DND-41 (cell line): ENCODE measurements at regions not wholly inside any gene's neighbourhood (a gene's known extent, or its start where the extent isn't known, plus 50 kb on each side); places are given as distances from the start of the nearest gene placed in this dataset.

Source experiments
- EZH2 ChIP-seq: IDR thresholded peaks from 3 replicates; pipeline ENCODE4 v1.6.1; 2012; ENCODE audit warnings: borderline replicate concordance, low read depth, mild to moderate bottlenecking, moderate library complexity, low read length, inconsistent platforms; ENCODE audit not compliant: severe bottlenecking
- TF ChIP-seq, protein P1 (sequence below): IDR thresholded peaks from 2 replicates; pipeline ENCODE4 v1.5.1; 2012; ENCODE audit warnings: borderline replicate concordance, low read length, moderate library complexity, mild to moderate bottlenecking; ENCODE audit not compliant: poor library complexity, severe bottlenecking; ENCODE audit errors: extremely low read depth

DNA sequence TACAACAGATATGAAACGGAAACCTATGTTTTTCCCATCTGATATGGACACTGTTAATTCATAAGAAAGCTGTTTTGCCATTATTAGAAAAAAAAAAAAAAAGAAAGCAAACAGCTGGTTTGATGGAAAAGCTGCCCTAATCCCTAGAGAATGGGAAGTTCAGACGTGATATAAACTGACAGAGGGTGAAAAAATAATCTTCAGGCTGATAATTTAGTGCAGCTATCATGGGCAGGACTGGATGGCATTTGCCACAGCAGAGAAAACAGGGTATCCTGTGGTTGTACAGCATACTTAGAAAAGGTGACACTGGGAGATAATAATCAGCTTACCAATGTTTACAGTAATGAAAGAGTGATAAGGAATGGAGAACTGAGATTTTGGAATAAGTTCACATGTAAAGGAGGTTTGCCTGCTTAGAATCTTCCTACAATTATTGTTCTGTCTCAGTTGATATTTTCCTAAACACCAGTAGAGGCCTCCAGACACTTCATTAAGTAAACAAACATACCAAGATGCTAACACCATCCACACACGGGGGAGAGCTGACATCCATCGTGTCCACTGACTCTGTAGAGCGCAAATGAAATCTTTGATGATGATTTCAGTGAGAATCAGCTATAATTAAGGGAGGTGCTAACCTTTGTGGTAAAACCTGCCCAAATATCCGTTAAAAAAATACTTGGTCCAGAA is 211.6 kb upstream of the MMADHC start:
- TF ChIP-seq, protein P1, sequence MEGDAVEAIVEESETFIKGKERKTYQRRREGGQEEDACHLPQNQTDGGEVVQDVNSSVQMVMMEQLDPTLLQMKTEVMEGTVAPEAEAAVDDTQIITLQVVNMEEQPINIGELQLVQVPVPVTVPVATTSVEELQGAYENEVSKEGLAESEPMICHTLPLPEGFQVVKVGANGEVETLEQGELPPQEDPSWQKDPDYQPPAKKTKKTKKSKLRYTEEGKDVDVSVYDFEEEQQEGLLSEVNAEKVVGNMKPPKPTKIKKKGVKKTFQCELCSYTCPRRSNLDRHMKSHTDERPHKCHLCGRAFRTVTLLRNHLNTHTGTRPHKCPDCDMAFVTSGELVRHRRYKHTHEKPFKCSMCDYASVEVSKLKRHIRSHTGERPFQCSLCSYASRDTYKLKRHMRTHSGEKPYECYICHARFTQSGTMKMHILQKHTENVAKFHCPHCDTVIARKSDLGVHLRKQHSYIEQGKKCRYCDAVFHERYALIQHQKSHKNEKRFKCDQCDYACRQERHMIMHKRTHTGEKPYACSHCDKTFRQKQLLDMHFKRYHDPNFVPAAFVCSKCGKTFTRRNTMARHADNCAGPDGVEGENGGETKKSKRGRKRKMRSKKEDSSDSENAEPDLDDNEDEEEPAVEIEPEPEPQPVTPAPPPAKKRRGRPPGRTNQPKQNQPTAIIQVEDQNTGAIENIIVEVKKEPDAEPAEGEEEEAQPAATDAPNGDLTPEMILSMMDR = peak; percentile 36
- no peak for TF ChIP-seq EZH2
